ENCODE measurements at regions not wholly inside any gene's neighbourhood (a gene's known extent, or its start where the extent isn't known, plus 50 kb on each side); places are given as distances from the start of the nearest gene placed in this dataset.

GRCh38 chr6:22221630-22222029, 75.2 kb downstream of the PRL start:
- Mint-ChIP-seq H3K27me3 (ENCODE audit: low read depth) (no peaks in the 10 kb centered on the region), H3K4me1 (peaks cover 22 to 29% of the 10 kb centered on the region in 2 experiments), H3K9me3 (peaks cover 0 to 4% of the 10 kb centered on the region in 2 experiments; a peak in 1 of 5 replicates), H3K27ac (peak overlapping the region; percentile 30 to 89 (median 61); a peak in 6 of 7 replicates), H3K36me3 (ENCODE audit: insufficient read depth in 1 of 3, low read depth in 3 of 3) (peaks cover 3 to 23% (median 7%) of the 10 kb centered on the region in 3 experiments; a peak in 4 of 7 replicates), H3K4me3 (peak overlapping the region; percentile 4 to 43; a peak in 4 of 5 replicates)
- H2BK15ac ChIP-seq (ENCODE audit: low read depth, low read length) = no peak overlapping the region
- no peak overlapping the region for H2BK120ac ChIP-seq (ENCODE audit: low read depth, low read length, poor library complexity, severe bottlenecking)
- H2BK20ac ChIP-seq (ENCODE audit: low read depth, low read length, poor library complexity, severe bottlenecking) = no peak overlapping the region
- no peak overlapping the region for H2AK5ac ChIP-seq (ENCODE audit: insufficient read length, low read length)
- no peaks in the 10 kb centered on the region; the same call in 1 of the 2 replicates for H3K79me2 ChIP-seq (ENCODE audit: insufficient read depth, low read length)
- H4K8ac ChIP-seq (replicated peaks; ENCODE audit: insufficient read length, low read depth, low read length) = no peak overlapping the region
- no peak overlapping the region for H4K5ac ChIP-seq (ENCODE audit: insufficient read length, low read depth, low read length)
- H2BK12ac ChIP-seq (ENCODE audit: insufficient read length, low read depth, low read length) = no peak overlapping the region
- peak; percentile 65 for DNase-seq
- H3K18ac ChIP-seq (ENCODE audit: insufficient read length, low read depth, low read length) = no peak overlapping the region
- H3K9ac ChIP-seq (ENCODE audit: extremely low read depth, insufficient read length, low read length) = no peak overlapping the region
- no peak overlapping the region for H3K14ac ChIP-seq (ENCODE audit: insufficient read depth, low read length)
- no peaks in the 10 kb centered on the region for H3K9me3 ChIP-seq (ENCODE audit: control insufficient read depth, low read depth, low read length)
- H2BK5ac ChIP-seq (ENCODE audit: insufficient read length, low read length) = no peak overlapping the region
- H3K23ac ChIP-seq (ENCODE audit: insufficient read length, low read depth, low read length) = no peak overlapping the region
- no peak overlapping the region for H2AFZ ChIP-seq (ENCODE audit: low read length)
- H3K4ac ChIP-seq (ENCODE audit: low read depth, low read length) = no peak overlapping the region
- H4K91ac ChIP-seq (ENCODE audit: insufficient read length, low read depth, low read length) = no peak overlapping the region
- no CpG with 5 or more reads among the region's 3 CpGs for WGBS (ENCODE audit: extremely low coverage, insufficient read length, low lambda C conversion rate)
- no peak overlapping the region for H3T11ph ChIP-seq (ENCODE audit: low read length)
- H3K4me1 ChIP-seq (ENCODE audit: insufficient read depth, low read length) = peaks cover 12% of the 10 kb centered on the region; the same call in 1 of the 2 replicates
- TF ChIP-seq, protein P1, sequence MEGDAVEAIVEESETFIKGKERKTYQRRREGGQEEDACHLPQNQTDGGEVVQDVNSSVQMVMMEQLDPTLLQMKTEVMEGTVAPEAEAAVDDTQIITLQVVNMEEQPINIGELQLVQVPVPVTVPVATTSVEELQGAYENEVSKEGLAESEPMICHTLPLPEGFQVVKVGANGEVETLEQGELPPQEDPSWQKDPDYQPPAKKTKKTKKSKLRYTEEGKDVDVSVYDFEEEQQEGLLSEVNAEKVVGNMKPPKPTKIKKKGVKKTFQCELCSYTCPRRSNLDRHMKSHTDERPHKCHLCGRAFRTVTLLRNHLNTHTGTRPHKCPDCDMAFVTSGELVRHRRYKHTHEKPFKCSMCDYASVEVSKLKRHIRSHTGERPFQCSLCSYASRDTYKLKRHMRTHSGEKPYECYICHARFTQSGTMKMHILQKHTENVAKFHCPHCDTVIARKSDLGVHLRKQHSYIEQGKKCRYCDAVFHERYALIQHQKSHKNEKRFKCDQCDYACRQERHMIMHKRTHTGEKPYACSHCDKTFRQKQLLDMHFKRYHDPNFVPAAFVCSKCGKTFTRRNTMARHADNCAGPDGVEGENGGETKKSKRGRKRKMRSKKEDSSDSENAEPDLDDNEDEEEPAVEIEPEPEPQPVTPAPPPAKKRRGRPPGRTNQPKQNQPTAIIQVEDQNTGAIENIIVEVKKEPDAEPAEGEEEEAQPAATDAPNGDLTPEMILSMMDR (conservative IDR thresholded peaks at IDR 0.05) = no peak
- H4K20me1 ChIP-seq (ENCODE audit: control insufficient read depth, insufficient read depth, insufficient read length) = no peaks in the 10 kb centered on the region
- no peak overlapping the region for H3K56ac ChIP-seq (ENCODE audit: insufficient read length, low read depth, low read length)
- H3K27me3 ChIP-seq (ENCODE audit: insufficient read depth, low read length) = no peaks in the 10 kb centered on the region
- H3K23me2 ChIP-seq (ENCODE audit: insufficient read length, low read depth, low read length, poor library complexity, severe bottlenecking) = peaks cover 4% of the 10 kb centered on the region
- peak overlapping the region; percentile 67 for H3K4me2 ChIP-seq (ENCODE audit: insufficient read depth, insufficient read length, low read length)
- H3K27ac ChIP-seq (ENCODE audit: insufficient read length, low read depth, low read length) = no peak overlapping the region
- H3K79me1 ChIP-seq (ENCODE audit: insufficient read depth, low read depth, low read length, poor library complexity, severe bottlenecking) = no peaks in the 10 kb centered on the region
